GM12878 (cell line): ENCODE measurements at regions not wholly inside any gene's neighbourhood (a gene's known extent, or its start where the extent isn't known, plus 50 kb on each side); places are given as distances from the start of the nearest gene placed in this dataset.

Experiments
- ATAC-seq: fragments of 200-7000 bp; cut with Tn5 transposase; 3 replicates; pipeline ENCODE4 v1.9.1; 2020; ENCODE audit warnings: mild to moderate bottlenecking, moderate library complexity
- BruUV-seq: library from RNA; stranded (reverse); fragments of 400-500 nt; replicated peaks from 2 replicates; lab custom pipeline; 2021; lab: Mats Ljungman, UMichigan
- CTCF ChIA-PET: fragments of 300-600 bp; sonication (Branson Sonifier 250); formaldehyde crosslinking; extraction: SDS; loops from one replicate; lab custom pipeline; 2021; ENCODE audit warnings: inconsistent platforms; lab: Yijun Ruan, JAX
- POLR2A ChIA-PET: fragments of 350-600 bp; formaldehyde crosslinking; extraction: SDS; loops from one replicate; lab custom pipeline; 2021; ENCODE audit warnings: inconsistent platforms; lab: Charles Lee
- RAD21 ChIA-PET: fragments of 300-600 bp; sonication (Branson Sonifier 250); formaldehyde crosslinking; loops from one replicate; lab custom pipeline; 2023; ENCODE audit warnings: antibody characterized with exemption; ENCODE audit not compliant: unreplicated experiment; lab: Charles Lee
- SMC1A ChIA-PET: fragments of 300-600 bp; sonication (Branson Sonifier 250); formaldehyde crosslinking; loops from one replicate; lab custom pipeline; 2023; ENCODE audit not compliant: unreplicated experiment, uncharacterized antibody; lab: Charles Lee
- DNase-seq: peaks from one replicate; pipeline ENCODE4 v3.0.0-alpha.2; 2011; ENCODE audit warnings: low read depth, low spot score
- FAIRE-seq: peaks from 3 replicates; lab custom pipeline; 2011; peaks lifted over from hg19 to GRCh38; lab: Jason Lieb, UNC
- H2AFZ ChIP-seq: 2 replicates; pipeline ENCODE4 v1.6.0; 2011; ENCODE audit warnings: low read depth, low read length, control low read depth; ENCODE audit not compliant: control insufficient read depth
- H3K27ac ChIP-seq: 2 replicates; pipeline ENCODE4 v1.5.1; 2011; ENCODE audit warnings: control low read depth; ENCODE audit not compliant: control insufficient read depth, insufficient read depth
- H3K27me3 ChIP-seq, 2 experiments: replicated peaks in 1 of 2; 2 replicates each; pipeline versions ENCODE4 v1.6.0 to v1.6.1; 2011; ENCODE audit warnings: low read length in 1 of 2; ENCODE audit not compliant: control insufficient read depth in 2 of 2, insufficient read depth in 2 of 2
- H3K36me3 ChIP-seq, 2 experiments: 2 replicates each; pipeline ENCODE4 v1.5.1; 2011; ENCODE audit warnings: low read length in 1 of 2; ENCODE audit not compliant: control insufficient read depth in 2 of 2, insufficient read depth in 2 of 2
- H3K4me1 ChIP-seq: 2 replicates; pipeline ENCODE4 v1.6.1; 2011; ENCODE audit warnings: mild to moderate bottlenecking, low read length, moderate library complexity, mixed read lengths; ENCODE audit not compliant: control insufficient read depth, insufficient read depth
- H3K4me2 ChIP-seq: 2 replicates; pipeline ENCODE4 v1.6.0; 2011; ENCODE audit warnings: control low read depth; ENCODE audit not compliant: control insufficient read depth, insufficient read depth
- H3K4me3 ChIP-seq: fragments of 200-600 bp; sonication (generic); 2 replicates; pipeline ENCODE4 v1.5.1; 2016
- H3K79me2 ChIP-seq: 2 replicates; pipeline ENCODE4 v1.6.0; 2011; ENCODE audit warnings: low read length; ENCODE audit not compliant: control insufficient read depth, insufficient read depth
- H3K9ac ChIP-seq: 2 replicates; pipeline ENCODE4 v1.8.0; 2011; ENCODE audit warnings: low read length, control low read depth, mixed read lengths; ENCODE audit not compliant: control insufficient read depth, insufficient read depth
- H3K9me3 ChIP-seq: replicated peaks from 3 replicates; pipeline ENCODE4 v1.5.1; 2011; ENCODE audit warnings: mild to moderate bottlenecking, low read length; ENCODE audit not compliant: control insufficient read depth, insufficient read depth
- H4K20me1 ChIP-seq: 2 replicates; pipeline ENCODE4 v1.6.0; 2011; ENCODE audit not compliant: control insufficient read depth, insufficient read depth
- CREB1 ChIP-seq: IDR thresholded peaks from 2 replicates; pipeline ENCODE4 v1.6.1; 2012; ENCODE audit warnings: low read depth, mild to moderate bottlenecking, inconsistent platforms
- FOXM1 ChIP-seq: IDR thresholded peaks from 2 replicates; pipeline ENCODE4 v1.6.1; 2012; ENCODE audit warnings: low read depth, mild to moderate bottlenecking, inconsistent platforms, low read length, moderate library complexity
- NR2C1 ChIP-seq: fragments of 450-650 bp; IDR thresholded peaks from 2 replicates; pipeline ENCODE4 v1.6.1; 2017; ENCODE audit warnings: antibody characterized with exemption, mild to moderate bottlenecking, moderate library complexity
- RAD51 ChIP-seq: fragments of 450-650 bp; IDR thresholded peaks from 2 replicates; pipeline ENCODE4 v1.6.1; 2016; ENCODE audit warnings: moderate library complexity, mild to moderate bottlenecking, inconsistent platforms
- WGBS: methylation state at CpG from one replicate; pipeline ENCODE4 v1.1.6; 2016; ENCODE audit warnings: low lambda C conversion rate; ENCODE audit not compliant: insufficient replicate concordance, insufficient coverage; ENCODE audit errors: missing lambda C conversion rate; 5-methylcytosine and 5-hydroxymethylcytosine counted together
- in situ Hi-C: fragments of 300-500 bp; cut with MboI; formaldehyde crosslinking; loops from 9 replicates; pipeline ENCODE4 v1.14.3; 2018; ENCODE audit warnings: mixed read lengths
- intact Hi-C: fragments of 100-400 bp; cut with micrococcal nuclease; formaldehyde crosslinking; loops from one replicate; pipeline ENCODE4 v1.14.2; 2022; ENCODE audit not compliant: unreplicated experiment
- TF ChIP-seq, protein P1 (sequence below): IDR thresholded peaks from 2 replicates; pipeline ENCODE4 v1.6.1; 2012; ENCODE audit warnings: low read depth, low read length, improper control_type of control experiment
- TF ChIP-seq, protein P2 (sequence below): fragments of 450-650 bp; IDR thresholded peaks from 2 replicates; pipeline ENCODE4 v1.6.1; 2016; ENCODE audit warnings: mild to moderate bottlenecking, moderate library complexity, borderline replicate concordance

DNA sequence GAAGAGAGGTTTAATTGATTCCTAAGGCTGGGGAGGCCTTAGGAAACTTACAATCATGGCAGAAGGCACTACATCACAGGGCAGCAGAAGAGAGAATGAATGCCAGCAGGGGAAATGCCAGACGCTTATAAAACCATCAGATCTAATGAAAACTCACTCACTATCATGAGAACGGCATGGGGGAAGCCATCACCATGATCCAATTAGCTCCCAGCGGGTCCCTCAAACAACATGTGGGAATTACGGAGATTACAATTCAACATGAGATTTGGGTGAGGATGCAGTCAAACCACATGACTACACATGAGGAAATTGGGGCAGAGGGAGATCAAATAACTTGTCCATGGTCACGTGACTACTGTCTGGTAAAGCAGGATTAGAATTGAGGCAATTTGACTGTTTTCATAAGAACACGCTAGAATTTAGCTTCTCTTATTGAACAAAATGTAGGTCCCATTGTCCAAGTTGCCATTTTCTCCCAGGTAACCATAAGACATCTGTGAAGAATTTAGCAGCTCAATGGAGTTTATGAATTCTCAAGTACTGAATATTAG, 445.1 kb upstream of the CDH20 start:
- Histone ChIP-seq H3K79me2 (no peaks in the 10 kb centered on the region), H3K36me3 (no peaks in the 10 kb centered on the region), H3K4me1 (no peaks in the 10 kb centered on the region), H3K27me3 (no peaks in the 10 kb centered on the region), H3K9me3 (no peaks in the 10 kb centered on the region), H3K4me3 (no peak overlapping the region), H3K9ac (no peak overlapping the region), H4K20me1 (no peaks in the 10 kb centered on the region), H3K4me2 (no peak overlapping the region), H2AFZ (no peak overlapping the region), H3K27ac (no peak overlapping the region)
- ChIA-PET SMC1A (no interaction called here), POLR2A (no interaction called here), RAD21 (no interaction called here), CTCF (interaction anchor here (0.9 kb wide), 1 partner anchor 18 kb away, joined by 3 read pairs; no protein-coding TSS in a partner anchor)
- BruUV-seq = no TSS peak
- in situ Hi-C loops = no loop called here
- no peak for ATAC-seq
- 13% methylated on average over 6 of the region's 6 CpGs for WGBS
- intact Hi-C loops = no loop called here
- DNase-seq = no peak
- no peak for FAIRE-seq
- TF ChIP-seq RAD51 (peak; percentile 52; the same call in 1 of the 2 replicates), CREB1 (no peak), NR2C1 (no peak), FOXM1 (no peak)
- TF ChIP-seq, protein P1, sequence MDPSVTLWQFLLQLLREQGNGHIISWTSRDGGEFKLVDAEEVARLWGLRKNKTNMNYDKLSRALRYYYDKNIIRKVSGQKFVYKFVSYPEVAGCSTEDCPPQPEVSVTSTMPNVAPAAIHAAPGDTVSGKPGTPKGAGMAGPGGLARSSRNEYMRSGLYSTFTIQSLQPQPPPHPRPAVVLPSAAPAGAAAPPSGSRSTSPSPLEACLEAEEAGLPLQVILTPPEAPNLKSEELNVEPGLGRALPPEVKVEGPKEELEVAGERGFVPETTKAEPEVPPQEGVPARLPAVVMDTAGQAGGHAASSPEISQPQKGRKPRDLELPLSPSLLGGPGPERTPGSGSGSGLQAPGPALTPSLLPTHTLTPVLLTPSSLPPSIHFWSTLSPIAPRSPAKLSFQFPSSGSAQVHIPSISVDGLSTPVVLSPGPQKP = no peak
- TF ChIP-seq, protein P2, sequence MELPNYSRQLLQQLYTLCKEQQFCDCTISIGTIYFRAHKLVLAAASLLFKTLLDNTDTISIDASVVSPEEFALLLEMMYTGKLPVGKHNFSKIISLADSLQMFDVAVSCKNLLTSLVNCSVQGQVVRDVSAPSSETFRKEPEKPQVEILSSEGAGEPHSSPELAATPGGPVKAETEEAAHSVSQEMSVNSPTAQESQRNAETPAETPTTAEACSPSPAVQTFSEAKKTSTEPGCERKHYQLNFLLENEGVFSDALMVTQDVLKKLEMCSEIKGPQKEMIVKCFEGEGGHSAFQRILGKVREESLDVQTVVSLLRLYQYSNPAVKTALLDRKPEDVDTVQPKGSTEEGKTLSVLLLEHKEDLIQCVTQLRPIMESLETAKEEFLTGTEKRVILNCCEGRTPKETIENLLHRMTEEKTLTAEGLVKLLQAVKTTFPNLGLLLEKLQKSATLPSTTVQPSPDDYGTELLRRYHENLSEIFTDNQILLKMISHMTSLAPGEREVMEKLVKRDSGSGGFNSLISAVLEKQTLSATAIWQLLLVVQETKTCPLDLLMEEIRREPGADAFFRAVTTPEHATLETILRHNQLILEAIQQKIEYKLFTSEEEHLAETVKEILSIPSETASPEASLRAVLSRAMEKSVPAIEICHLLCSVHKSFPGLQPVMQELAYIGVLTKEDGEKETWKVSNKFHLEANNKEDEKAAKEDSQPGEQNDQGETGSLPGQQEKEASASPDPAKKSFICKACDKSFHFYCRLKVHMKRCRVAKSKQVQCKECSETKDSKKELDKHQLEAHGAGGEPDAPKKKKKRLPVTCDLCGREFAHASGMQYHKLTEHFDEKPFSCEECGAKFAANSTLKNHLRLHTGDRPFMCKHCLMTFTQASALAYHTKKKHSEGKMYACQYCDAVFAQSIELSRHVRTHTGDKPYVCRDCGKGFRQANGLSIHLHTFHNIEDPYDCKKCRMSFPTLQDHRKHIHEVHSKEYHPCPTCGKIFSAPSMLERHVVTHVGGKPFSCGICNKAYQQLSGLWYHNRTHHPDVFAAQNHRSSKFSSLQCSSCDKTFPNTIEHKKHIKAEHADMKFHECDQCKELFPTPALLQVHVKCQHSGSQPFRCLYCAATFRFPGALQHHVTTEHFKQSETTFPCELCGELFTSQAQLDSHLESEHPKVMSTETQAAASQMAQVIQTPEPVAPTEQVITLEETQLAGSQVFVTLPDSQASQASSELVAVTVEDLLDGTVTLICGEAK = no peak
